HG03565 (cell line): ENCODE measurements at regions not wholly inside any gene's neighbourhood (a gene's known extent, or its start where the extent isn't known, plus 50 kb on each side); places are given as distances from the start of the nearest gene placed in this dataset.
"Not testable (repeated sequence)": the region's sequence is repeated elsewhere in the genome, so short reads cannot be mapped to it uniquely, and the experiment has no call there.

ENCODE experiments used
- ATAC-seq: cut with Tn5 transposase; IDR thresholded peaks from one replicate; pipeline ENCODE4 v1.9.1; 2021; ENCODE audit warnings: mild to moderate bottlenecking, moderate library complexity; ENCODE audit not compliant: unreplicated experiment

- ATAC-seq: no peak
Observed at GRCh38 chr13:73820285-73820684, 313.9 kb downstream of the KLF12 start.

DNA sequence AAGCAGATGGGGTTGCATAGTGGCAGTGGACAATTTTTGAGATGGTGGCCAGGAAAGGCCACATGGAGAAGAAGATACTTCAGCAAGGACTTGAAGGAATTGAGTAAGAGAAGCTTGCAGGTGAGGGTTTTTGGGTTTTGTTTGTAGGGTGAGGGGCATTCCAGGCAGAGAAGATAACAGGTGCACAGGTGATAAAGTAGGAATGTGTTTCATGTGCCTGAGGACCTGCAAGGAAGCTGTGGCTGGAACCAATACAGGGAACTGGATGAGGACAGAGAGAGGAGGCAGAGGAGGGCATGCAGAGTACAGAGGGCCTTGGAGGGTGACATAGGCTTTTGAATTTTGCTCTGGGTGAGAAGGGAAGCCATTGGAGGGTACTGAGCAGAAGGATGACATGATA, 314.5 kb downstream of the KLF12 start:
- ATAC-seq: no peak

GRCh38 chr13:73816702-73817101, 317.5 kb downstream of the KLF12 start:
- no peak for ATAC-seq

- no peak for ATAC-seq
Observed at GRCh38 chr13:73815796-73816195, 318.4 kb downstream of the KLF12 start.

DNA sequence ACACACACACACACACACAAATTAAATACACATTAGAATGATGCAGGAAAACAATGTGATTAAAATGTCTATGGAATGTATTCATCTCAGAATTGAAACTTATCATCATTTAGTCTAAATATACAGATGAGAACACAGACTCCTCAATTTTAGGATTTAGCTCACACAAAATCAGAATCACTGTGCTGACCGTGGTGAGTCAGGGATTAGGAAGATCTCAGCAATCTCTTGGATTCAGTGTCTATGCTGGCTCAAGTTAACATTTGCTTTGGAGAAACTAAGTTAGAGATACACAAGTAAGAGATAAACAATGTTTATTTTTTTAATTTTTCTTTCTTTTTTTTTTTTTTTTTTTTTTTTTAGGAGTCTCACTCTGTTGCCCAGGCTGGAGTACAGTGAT, 323.6 kb downstream of the KLF12 start:
- no peak for ATAC-seq

DNA sequence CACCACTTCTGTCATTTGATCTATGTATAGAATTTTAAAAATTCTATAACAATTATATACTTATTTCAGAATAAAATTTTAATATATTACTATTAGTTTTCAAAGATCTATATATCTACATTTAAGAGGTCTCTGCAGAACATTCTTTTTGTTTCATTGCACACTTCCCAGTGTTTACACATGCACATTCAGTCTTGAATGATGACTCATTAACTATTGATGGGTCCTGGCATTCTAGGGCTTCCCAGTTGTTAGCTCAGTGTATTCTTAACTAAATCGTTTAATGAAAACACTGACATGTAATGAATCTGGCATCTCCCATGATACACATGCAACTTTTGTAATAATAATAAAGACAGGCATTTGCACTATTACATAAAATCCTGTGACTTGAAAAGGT, 324.6 kb downstream of the KLF12 start:
- no peak for ATAC-seq

DNA sequence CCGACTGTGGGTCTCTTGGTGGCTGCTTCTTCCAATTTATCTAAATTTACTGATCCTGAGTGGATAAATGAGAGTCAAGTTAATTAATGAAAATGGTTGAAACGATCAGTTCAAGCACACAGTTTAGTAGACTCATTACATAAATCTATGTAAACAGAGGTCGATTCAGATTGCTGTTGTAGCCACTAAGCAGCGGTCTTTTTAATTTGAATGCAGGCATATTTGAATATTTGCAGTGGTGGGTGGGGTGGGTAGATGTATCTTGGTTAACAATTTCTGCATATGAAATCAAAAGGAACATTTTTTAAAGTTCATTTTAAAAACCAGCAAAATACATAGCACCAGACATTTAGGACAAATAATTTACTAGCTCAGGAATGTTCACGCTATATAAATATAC, 325.9 kb downstream of the KLF12 start:
- no peak for ATAC-seq

GRCh38 chr13:73805326-73805958, 328.8 kb downstream of the KLF12 start:
- not testable (repeated sequence) for ATAC-seq

GRCh38 chr13:73803997-73804396, 330.2 kb downstream of the KLF12 start:
- ATAC-seq: no peak

- ATAC-seq: no peak
Observed at GRCh38 chr13:73800011-73800410, 334.2 kb downstream of the KLF12 start.

DNA sequence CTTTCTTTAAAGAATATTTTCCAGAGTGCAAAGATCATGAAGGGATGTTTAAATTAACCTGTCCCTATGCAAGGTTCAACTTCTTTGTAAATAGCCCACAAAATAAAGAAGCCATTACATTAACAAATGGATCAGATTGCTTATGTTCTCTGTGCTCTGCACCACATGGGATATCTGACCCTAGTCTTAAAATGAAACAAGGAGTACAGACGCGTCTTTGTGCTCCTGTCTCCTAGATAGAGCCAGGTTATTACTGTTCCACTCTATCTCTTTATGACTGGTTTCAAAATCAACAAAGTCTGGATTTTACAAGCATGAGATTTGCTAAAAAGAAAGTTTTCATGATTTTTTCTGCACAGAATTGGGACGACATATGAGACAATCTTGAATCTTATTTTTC, 339.4 kb downstream of the KLF12 start:
- no peak for ATAC-seq

DNA sequence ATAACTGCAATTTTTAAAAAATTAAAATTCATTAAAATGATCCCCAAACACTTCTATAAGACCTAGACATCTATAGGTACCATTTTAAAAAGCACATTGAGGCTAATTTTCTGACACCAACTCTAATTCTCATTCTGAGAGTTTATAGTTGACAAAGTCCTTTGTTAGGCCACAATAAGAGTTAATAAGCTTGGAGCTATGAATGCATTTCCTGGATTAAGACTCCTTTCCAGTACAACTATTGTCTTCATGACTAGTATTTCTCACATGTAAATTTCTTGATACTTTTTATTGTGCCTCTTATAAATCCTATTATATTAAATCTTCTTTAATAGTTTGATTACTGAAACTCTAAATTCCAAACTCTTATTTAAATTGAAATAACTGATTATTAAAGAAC, 340.8 kb downstream of the KLF12 start:
- no peak for ATAC-seq

GRCh38 chr13:73792796-73793195, 341.4 kb downstream of the KLF12 start:
- ATAC-seq: no peak

GRCh38 chr13:73782450-73783449, 351.5 kb downstream of the KLF12 start:
- no peak for ATAC-seq

- ATAC-seq: no peak
Observed at GRCh38 chr13:73781384-73781783, 352.8 kb downstream of the KLF12 start.

- no peak for ATAC-seq
Observed at GRCh38 chr13:73779881-73780280, 354.3 kb downstream of the KLF12 start.

DNA sequence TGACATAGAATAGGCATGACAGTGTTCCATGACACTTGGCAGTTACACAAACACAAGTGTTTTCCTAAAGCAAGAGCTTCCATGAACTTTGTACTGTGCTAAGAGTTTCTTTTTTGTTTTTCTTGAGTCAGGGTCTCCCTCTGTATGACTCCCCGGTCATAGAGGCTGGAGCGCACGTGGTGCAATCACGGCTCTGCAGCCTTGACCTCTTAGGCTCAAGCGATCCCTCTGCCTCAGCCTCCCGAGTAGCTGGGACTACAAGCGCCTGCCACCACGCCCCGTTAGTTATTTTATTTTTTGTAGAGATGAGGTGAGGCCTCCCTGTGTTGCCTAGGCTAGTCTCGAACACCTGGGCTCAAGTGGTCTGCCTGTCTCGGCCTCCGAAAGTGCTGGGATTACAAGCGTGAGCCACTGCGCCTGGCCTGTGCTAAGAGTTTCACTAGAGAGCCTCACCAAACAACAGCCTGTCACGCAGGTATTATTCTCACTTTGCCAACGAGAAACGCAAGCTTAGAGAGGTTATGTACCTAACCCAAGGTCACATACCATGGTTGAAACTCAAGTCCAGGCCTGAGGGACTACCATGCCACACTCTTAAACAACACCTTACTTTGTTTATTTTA, 355.9 kb downstream of the KLF12 start:
- no peak for ATAC-seq

DNA sequence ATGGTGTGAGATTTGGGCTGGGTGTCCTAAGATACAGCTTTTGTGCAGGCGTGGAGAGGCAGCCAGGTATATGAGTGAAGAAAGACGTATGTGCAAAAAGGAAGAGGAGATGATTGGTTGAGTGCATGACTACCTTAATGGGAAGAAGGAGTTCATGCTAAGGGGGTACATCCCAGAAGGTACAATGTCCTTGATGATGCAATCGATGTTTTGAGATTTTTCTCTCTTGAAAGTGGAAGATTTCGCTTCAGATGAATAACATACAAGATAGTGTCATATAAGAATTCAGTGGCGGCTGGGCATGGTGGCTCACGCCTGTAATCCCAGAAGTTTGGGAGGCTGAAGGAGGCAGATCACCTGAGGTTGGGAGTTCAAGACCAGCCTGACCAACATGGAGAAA, 357.1 kb downstream of the KLF12 start:
- no peak for ATAC-seq

DNA sequence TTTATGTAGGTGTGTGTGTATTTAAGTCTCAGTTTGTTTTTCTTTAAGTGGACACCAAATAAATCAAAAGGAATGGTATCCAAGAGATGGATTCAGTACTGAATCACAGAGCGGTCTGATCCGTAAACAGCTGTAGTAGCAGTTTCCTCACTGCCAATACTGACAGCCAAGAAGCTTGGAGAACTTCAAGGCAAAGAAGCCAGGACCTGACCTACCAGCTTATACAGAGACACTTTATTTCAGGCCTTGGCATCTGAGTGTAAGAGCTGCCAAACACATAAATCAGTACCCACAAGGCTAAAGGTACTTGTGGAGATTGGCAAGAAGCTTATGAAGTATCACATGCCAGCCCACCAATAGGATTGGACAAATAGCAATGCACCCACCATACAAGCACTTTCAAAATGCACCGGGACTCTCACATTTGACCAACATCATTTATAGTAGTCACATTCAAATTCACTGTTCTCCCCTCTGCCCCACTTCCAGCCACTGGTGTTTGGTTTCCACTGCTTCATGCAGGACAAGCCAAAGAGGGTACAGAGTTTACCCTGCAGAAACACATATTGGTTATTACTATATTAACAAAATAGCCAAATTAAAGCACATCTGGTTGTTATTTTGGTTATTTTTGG, 357.9 kb downstream of the KLF12 start:
- no peak for ATAC-seq

GRCh38 chr13:73773168-73773549, 361.0 kb downstream of the KLF12 start:
- no peak for ATAC-seq

- ATAC-seq: no peak
Observed at GRCh38 chr13:73772449-73773167, 361.6 kb downstream of the KLF12 start.
